GM10266 (cell line): ENCODE measurements at regions not wholly inside any gene's neighbourhood (a gene's known extent, or its start where the extent isn't known, plus 50 kb on each side); places are given as distances from the start of the nearest gene placed in this dataset.

Experiments used
- DNase-seq: peaks from one replicate; pipeline ENCODE4 v3.0.0; 2012; ENCODE audit errors: extremely low spot score
- CTCF ChIP-seq: IDR thresholded peaks from 2 replicates; pipeline ENCODE4 v1.5.1; 2012; ENCODE audit warnings: mild to moderate bottlenecking, low read depth; ENCODE audit not compliant: control insufficient read depth, insufficient read depth; ENCODE audit errors: missing control alignments

GRCh38 chr2:38216886-38217285, 140.9 kb upstream of the CYP1B1 start:
- no peak for DNase-seq
- TF ChIP-seq CTCF: no peak

GRCh38 chr2:38215993-38216392, 140.0 kb upstream of the CYP1B1 start:
- no peak for TF ChIP-seq CTCF
- no peak for DNase-seq

GRCh38 chr2:38215522-38215921, 139.6 kb upstream of the CYP1B1 start:
- TF ChIP-seq CTCF: no peak
- no peak for DNase-seq

GRCh38 chr2:38214209-38214717, 138.3 kb upstream of the CYP1B1 start:
- TF ChIP-seq CTCF: no peak
- no peak for DNase-seq

- no peak for DNase-seq
- no peak for TF ChIP-seq CTCF
Measured at GRCh38 chr2:38213619-38214167, 137.7 kb upstream of the CYP1B1 start.

GRCh38 chr2:38212312-38212711, 136.4 kb upstream of the CYP1B1 start:
- TF ChIP-seq CTCF: no peak

GRCh38 chr2:38207168-38207567, 131.2 kb upstream of the CYP1B1 start:
- no peak for DNase-seq
- TF ChIP-seq CTCF: no peak

More at GRCh38 chr2:38212312-38212711, 136.4 kb upstream of the CYP1B1 start:
- DNase-seq: no peak
